ENCODE measurements at regions not wholly inside any gene's neighbourhood (a gene's known extent, or its start where the extent isn't known, plus 50 kb on each side); places are given as distances from the start of the nearest gene placed in this dataset.

DNA sequence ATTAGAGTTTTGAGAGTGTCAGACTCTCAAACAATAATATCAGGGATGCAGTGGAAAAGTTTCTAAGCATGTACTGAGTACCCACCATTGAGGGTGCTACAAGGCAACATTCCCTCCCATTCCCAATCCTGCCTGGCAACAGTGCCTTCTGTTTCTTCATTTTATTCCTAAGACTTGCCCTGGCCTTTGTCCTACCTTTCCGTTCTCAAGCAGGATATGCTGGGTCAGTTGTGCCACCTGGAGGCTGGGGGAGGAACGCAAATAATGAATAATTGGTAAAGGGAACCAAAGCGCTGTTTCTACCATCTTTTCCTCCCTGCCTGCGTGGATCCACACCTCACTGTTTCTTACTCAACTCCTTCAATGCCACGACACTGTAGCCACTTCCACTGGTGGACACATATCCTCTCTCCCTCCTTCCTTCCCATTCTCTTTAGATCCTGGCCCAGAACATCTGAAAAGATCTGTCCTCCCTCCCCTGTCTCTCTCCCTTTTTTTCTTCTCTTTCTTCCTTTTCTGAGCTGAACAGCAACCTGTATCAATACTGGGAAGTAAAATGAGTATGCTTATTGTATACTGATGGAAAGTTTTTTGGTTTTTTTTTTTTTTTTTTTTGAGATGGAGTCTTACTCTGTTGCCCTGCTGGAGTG lies 149.5 kb downstream of the C9orf152 start:
- DNase-seq (ENCODE audit: low spot score) = peak; percentile 52

DNA sequence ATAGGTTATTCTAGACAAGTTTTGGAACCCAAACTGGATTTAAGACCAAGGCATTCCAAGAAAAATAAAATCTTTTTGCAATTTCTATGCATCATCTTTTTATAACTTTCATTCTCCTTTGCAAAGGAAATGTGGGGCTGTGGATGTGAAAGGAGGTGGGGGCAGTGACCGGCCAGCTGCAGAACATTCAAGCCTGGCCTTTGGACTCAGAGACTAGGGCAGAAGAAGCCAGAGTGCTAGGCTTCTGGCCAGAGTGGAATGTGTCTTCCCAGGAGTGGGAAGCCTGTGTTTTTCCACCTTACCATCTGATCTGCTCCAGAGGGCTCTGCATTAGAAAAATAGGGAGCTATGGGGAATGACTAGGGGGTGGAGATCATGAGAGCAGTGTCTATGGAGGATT lies 148.5 kb downstream of the C9orf152 start:
- no peak for DNase-seq (ENCODE audit: low spot score)

DNA sequence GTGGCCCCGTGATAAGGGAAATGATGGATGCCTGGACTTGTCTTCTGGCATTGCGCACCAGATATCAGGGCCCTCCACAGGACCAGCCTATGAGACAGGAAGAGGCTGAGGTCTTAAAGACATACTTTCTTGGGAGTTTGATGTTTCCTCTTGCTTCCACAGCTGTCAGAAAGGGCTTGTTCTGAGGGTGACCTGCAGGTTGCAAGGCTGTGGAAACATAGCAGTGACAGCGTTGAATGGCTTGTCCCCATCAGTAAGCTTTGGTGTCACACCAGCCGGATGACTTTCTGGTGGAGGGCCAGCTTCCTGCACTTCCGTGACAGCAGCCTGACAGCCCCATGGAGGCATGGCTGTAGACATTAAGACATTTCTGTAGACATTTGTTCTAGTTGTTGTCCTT lies 143.2 kb downstream of the C9orf152 start:
- no peak for DNase-seq (ENCODE audit: low spot score)

DNA sequence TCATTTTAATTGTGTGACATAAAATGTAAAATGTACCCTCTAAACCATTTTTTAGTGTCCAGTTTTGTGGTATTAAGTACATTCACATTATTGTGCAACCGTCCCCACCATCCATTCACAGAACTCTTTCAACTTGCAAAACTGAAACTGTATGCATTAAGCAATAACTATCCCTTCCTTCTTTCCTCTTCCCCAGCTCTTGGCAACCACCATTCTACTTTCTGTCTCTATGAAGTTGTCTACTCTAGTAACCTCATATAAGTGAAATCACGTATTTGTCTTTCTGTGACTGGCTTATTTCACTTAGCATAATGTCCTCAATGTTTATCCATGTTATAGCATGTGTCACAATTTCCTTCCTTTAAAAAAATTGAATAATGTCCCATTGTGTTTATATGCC lies 142.4 kb downstream of the C9orf152 start:
- peak; percentile 65 for DNase-seq (ENCODE audit: low spot score)

DNA sequence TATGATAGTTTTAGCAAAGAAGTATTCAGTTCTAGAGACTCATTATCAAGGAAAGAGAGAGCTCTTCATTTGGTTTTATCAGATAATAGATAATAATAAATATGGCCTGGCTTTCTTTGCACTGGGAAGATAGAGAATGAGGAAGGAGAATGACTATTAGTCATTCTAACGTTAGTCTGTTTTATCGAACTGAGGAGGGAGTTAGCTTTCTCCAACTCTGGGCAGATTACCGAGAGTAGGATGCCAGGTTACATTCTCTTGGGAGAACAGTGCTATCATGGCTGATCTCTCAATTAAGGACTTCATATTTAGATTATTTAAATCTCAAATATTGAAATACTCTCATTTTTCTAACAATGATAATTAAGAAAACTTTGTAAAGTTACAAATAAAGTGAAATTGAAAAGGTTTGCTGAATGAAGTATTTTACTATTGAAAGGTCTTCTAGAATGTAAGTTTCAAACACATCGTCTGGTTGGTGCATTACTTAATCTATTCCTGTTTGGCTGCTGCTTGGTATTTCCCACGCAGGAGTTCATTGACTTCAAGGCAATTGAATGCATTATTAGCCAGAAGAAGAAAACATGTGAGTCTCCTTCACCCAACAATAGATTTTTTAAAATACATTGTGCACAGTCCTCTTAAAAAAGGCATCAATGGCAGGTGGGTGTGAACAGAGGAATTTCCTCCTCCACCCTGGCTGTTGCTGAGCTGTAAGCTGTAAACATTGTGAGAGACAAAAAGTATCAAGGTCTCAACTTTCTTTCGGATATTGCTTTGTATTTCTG lies 140.8 kb downstream of the C9orf152 start:
- DNase-seq (ENCODE audit: low spot score) = no peak

DNA sequence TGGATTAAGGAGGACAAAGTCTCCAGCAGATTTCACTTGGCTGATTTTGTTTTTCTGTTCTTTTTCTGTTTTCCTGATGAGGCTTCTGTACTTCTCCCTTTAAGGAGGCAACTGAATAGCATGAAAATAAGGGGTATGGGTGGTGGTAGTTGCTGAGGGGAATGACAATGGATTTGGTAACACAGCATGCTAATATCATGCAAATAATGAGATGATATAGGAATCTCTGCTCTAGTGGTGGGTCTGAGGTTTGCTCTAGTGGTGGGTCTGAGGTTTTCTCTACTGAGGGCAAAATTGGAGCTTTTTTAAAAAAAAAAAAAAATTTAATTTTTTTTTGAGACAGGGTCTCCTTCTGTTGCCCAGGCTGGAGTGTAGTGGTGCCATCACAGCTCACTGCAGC lies 139.7 kb downstream of the C9orf152 start:
- no peak for DNase-seq (ENCODE audit: low spot score)

DNA sequence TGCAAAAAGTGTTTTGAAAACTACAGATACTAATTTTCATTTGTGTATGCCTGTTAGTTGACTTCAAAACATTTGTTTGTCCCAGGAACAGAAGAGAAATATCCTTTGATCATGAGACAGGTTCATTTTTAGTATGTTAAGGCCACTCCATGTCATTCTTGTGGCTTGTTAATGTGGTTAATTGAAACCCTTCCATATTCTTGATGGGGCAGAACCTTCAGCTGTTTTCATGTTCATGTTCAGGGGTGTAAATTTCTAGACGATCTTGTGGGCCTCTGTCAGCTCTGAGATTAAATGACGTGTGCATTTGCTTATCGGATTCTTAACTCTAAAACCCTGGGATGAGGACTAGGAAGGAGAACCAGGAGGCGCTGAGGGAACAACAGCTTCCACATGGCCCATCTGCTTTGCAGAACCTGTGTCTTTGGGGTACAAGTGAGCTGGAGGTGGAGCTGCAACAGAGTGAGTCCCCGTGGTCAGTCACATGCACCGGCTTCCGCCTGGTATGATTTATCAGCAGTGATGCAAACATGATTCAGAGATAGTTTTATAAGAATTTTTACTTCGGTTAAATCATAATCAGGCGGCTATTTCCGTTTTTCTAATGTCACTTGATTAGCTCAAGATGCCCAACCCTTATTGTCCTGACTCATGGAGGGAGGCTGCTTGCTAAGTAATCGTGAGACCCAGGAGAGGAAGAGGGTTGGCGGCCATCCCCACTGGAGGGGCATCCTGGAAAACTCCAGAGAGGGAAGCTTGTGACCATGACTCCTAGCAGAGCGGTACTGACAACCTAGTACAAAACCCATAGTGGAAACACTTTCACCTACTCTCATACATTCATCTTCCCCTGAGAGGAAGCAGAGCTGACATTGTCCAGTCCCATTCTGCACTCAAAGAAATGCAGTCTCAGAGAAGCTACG lies 138.4 kb downstream of the C9orf152 start:
- no peak for DNase-seq (ENCODE audit: low spot score)

DNA sequence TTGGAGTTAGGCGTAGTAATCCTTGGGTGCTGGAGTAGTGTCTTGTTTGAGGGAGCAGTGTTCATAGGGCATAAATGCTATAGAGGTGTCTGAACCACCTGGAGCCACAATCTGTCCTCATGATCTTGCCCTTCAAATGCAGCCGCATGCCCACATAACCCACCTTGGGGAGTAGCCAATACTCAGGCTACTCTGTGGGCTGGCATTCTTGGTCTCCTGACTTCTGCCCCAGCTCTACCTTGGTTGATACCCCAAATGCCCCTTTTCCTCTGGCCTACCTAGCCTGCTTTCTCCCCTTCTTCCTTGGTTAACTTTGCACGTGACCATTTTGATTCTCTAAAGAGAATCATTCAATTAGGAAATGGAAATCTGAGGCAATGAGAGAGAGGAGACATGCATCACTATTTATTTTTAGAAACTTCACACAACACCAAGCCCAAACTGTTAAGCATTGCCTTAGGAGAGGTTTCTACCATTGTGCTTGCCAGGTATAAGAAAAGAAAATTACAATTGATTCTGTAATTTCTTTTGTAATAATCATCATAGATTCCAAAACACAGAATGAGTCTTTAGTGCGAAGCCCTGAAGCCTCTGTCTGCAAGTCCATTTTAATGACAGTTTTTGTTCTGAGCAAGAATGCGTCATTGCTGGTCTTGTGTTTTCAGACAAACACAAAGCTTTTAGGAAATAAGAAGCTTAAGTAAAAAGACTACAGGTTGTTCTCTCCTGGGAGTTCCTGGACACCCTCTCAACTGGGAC lies 135.2 kb downstream of the C9orf152 start:
- no peak for DNase-seq (ENCODE audit: low spot score)

DNA sequence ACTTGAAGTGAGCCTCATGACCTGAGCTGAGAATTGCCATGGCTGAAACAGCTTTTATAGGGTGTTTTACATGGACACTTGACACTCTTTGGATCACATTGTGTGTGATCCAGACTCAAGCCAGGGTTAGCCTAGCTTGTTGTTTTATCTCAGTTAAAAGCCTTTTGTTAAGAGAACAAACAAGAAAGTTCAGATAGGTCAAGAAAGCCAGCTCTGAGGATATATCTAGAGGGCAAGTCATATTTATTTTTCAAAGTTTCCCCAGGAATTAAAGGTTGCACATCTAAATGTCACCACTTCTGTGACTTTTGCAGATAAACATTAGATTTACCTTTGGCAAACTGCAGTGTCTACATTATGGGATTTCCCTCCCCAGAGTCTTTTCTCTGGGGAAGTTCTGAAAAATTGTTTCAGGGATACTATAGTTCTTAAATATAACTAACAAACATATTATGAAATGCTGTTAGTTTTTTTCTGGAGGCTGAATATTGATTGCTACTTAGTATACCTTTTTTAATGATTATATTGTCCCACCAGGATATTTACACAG lies 134.5 kb downstream of the C9orf152 start:
- DNase-seq (ENCODE audit: low spot score) = no peak

DNA sequence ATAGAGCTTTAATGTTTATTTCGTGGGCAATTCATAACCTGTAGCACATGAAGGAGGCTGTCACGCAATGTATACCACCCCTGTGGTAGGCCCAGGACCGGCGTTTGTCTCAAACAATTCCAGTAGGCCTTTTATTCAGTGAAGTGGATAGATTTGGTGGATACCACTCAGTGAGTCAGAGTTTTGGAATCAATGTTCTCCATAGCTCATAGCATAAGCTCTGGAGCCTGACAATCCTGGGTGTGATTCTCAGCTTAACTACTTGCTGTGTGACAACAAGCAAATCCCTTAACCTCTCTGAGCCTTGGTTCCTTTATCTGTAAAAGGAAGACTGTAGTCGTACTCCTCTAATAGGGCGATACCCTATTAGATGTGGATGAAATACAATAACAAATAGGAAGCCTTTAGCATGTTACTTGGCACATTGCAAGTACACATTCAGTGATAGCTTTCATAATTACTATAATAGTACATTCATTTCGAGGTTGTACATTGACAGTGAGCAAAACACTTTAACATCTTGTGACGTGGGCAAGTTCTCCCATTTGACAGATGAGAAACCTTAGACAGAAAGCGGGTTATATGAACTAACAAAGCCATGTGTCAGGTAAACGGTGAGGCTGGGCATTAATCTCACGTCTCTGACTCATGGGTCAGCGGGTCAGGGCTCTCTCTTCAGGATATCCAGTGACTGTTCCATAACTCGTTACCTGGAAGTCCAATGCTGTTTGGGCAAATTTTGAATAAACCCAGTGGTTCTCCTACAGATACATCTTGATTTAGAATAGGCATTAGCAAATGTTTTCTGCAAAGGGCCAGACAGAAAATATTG lies 130.8 kb downstream of the C9orf152 start:
- DNase-seq (ENCODE audit: low spot score) = no peak

DNA sequence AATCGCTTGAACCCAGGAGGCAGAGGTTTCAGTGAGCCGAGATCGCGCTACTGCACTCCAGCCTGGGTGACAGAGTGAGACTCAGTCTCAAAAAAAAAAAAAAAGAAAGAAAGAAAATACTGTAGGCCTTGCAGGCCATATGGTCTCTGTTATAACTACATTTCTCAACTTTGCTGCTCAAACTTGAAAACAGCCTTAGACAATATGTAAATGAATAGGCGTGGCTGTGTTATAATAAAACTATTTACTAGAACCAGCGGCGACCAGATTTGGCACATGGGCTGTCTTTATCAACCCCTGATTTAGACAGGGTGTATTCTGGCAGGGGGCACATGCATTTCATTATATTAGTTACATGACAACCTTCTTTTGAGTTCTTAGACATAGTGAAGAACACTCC lies 130.0 kb downstream of the C9orf152 start:
- DNase-seq (ENCODE audit: low spot score) = no peak

DNA sequence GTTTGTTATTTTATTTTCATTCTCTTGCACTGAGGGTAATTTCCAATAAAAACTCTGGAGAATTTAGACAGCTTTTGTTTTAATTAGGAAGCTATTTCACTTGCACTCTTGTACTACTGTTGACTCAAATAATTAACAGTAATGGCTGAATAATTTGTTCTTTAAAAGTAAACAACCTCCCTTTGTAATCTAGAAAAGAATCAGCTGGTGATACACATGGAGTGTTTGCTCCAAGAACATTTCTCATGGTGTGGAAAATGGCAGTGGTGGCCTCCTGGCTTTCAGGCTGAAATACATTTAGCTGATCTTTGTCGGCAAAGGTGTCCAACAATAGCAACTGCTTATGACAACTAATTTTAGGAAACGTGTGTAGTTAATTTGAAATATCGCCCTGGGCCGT lies 129.4 kb downstream of the C9orf152 start:
- DNase-seq (ENCODE audit: low spot score) = no peak

DNA sequence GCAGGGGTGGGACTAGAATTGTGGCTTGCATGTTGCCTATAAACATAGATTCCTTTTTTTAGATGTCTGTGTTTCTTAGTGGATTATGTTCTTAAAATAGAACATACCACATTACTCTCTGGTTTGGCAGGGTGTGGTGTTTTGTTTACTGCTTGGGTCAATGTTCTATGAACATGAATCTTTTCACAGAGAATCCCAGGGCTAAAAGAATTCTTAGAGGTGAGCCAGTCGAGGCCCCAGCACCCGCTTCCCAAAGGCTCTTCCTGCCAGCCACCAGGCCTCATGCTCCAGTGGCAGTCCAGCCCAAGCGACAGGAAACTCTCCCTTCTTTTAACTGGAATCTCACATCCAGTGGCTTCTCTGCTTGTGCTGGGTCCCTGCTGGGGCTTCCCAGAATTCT lies 126.6 kb downstream of the C9orf152 start:
- no peak for DNase-seq (ENCODE audit: low spot score)

DNA sequence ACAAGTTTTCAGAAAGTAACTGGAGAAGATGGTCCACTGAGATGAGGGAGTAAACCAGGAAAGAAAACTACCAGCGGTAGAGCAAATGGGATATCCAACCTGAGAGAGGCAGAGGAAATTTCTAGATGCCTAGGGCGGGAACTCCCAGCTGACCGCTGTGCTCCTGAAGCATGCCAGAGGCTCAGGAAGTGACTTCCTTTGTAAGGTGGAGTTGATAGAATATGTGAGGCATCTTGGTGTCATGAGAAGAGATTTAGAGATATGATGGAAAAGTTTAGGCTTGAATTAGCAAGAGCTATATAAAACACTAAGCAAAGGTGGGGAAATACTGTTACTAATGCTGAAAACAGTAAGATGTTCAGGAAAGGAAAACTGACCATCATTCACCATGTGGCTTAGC lies 124.1 kb downstream of the C9orf152 start:
- no peak for DNase-seq (ENCODE audit: low spot score)

DNA sequence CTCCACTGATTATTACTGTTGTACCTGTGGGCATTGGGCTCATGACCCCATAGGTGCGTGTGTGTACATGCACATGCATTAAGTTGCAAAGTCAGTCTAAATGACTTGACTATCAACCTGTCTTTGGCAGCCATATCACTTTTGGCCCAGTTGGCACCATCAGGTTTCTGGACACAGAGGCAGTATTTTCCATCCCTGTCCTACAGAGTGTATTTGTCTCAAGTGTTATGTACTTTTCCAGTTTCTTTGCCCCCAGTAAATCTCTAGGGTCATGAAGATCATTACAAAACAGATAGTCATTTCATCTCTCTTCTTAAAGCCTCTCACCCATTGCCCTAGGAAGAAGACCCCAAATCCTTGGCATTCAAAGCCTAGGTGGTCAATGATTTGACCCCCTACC lies 121.4 kb downstream of the C9orf152 start:
- no peak for DNase-seq (ENCODE audit: low spot score)

DNA sequence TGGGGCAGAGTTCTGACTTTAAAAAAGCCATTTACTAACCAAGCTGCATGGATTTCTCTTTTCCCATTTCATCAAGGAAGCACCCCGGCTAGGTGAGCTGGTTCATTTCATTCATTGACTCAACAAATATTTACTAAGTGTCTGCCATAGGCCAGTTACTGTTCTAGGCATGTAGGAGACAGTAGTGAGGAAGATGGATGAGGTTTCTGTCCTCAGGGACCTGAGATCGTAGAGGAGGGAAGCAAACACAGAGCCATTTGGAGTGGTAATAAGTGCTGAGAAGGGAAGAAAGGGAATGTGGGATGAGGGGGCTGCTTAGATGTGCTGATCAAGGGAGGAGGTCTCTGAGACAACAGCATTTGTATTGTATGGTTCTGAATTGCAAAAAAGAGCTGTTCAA lies 120.4 kb downstream of the C9orf152 start:
- DNase-seq (ENCODE audit: low spot score) = no peak

DNA sequence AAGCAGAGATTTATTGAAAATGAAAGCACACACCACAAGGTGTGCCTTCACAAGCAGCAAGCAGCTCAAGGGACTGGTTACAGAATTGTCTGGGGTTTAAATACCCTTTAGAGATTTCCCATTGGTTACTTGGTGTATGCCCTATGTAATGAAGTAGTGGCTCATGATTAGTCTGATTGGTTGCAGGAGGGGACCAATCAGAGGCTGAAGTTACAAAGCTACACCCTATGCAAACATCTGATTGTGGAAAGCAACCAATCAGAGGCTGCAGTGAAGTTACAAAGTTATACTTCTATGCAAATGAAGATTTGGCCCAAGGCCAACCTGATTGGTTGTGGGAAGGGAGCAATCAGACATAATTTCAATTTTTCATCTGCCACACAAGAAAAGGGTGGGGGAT lies 119.9 kb downstream of the C9orf152 start:
- no peak for DNase-seq (ENCODE audit: low spot score)

DNA sequence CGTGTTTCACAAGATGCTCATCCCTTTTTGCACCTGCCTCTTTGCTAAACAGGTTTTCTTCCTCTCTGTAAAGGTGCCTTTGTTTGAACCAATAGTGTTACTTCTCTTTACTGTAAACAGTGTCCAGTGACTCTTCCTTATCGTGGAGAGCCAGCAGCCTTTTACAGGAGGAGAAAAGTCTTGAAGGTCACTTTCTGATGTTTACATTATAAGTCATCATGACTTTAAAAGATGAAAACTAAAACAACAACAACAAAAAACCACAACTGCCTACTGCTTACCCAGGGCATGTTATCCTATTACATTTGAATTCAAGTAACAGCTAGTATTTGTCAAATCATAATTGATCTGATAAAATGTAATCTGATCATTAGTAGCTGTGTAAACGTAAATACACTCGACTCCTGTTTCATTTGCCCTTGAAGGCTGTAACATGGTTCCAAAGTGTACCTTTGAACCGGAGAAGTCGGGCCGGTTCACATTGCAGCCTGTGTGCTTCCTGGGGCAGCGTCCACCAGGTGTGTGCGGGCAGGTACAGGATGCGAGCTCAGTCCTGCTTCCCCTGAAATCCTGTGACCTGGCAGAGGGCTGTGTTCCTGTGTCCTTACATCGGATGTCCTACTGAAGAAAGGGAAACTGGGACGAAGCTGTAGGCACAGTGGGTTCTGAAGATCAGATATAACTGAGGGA lies 118.1 kb downstream of the C9orf152 start:
- no peak for DNase-seq (ENCODE audit: low spot score)

DNA sequence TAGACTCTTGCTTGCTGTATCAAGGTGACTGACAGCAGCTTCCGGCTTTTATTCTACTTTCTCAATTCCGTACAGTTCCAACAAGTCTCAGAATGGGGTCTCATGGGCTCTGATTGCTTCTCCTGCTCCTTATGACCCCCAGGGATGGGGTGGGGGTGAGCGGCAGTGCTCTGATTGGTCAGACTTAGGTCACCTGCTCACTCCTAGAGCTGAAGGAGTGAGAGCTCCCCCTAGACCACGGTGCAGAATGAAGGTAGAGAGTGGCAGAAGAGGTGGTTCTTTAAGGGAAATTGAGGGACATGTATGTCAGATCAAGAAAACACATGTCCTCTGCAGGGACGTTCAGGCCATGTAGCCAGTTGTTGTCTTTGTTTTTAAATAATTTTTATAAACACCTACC lies 115.2 kb downstream of the C9orf152 start:
- DNase-seq (ENCODE audit: low spot score) = no peak

DNA sequence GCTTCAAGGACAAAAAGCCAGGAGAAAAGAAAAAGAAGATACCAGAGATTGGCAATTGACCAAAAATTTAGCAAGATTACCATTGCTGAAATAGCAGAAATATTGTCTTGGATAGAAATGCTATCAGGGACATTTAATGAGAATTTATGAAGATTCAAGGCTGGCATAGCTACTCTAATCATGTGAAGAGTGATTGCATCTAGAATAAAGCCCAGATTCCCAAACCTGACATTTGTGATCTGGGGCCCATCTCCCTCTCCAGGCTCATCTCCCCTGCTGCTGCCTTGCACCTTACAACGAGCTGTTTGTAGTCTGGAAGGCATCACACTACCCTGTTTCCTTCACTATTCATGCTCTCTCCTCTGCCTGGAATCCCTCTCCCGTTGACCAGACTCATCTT lies 114.5 kb downstream of the C9orf152 start:
- no peak for DNase-seq (ENCODE audit: low spot score)
